H9 (cell line): ENCODE measurements at regions not wholly inside any gene's neighbourhood (a gene's known extent, or its start where the extent isn't known, plus 50 kb on each side); places are given as distances from the start of the nearest gene placed in this dataset.

Experiments
- DNase-seq: peaks from one replicate; pipeline ENCODE4 v3.0.0-alpha.2; 2017
- H2AFZ ChIP-seq: one replicate; pipeline ENCODE4 v1.6.1; 2013; ENCODE audit warnings: mild to moderate bottlenecking, low read length, control low read depth, moderate library complexity
- H2AK5ac ChIP-seq: 2 replicates; pipeline ENCODE4 v1.6.1; 2013; ENCODE audit warnings: low read length, control low read depth, mixed read lengths; ENCODE audit not compliant: insufficient read length
- H2BK120ac ChIP-seq: one replicate; pipeline ENCODE4 v1.6.1; 2013; ENCODE audit warnings: low read depth, mild to moderate bottlenecking, low read length, control low read depth, inconsistent platforms; ENCODE audit not compliant: poor library complexity, severe bottlenecking
- H2BK12ac ChIP-seq: 2 replicates; pipeline ENCODE4 v1.6.1; 2013; ENCODE audit warnings: low read length, control low read depth, mixed read lengths, low read depth; ENCODE audit not compliant: insufficient read length
- H2BK15ac ChIP-seq: 2 replicates; pipeline ENCODE4 v1.6.1; 2013; ENCODE audit warnings: low read depth, low read length, control low read depth
- H2BK20ac ChIP-seq: one replicate; pipeline ENCODE4 v1.6.1; 2013; ENCODE audit warnings: low read depth, mild to moderate bottlenecking, low read length, control low read depth, inconsistent platforms; ENCODE audit not compliant: poor library complexity, severe bottlenecking
- H2BK5ac ChIP-seq: 2 replicates; pipeline ENCODE4 v1.6.1; 2013; ENCODE audit warnings: low read length, control low read depth, mixed read lengths; ENCODE audit not compliant: insufficient read length
- H3K14ac ChIP-seq: 2 replicates; pipeline ENCODE4 v1.6.1; 2013; ENCODE audit warnings: low read length, control low read depth; ENCODE audit not compliant: insufficient read depth
- H3K18ac ChIP-seq: 2 replicates; pipeline ENCODE4 v1.6.1; 2013; ENCODE audit warnings: low read depth, mild to moderate bottlenecking, mixed read lengths, low read length, control low read depth; ENCODE audit not compliant: insufficient read length
- H3K23ac ChIP-seq: 2 replicates; pipeline ENCODE4 v1.6.1; 2013; ENCODE audit warnings: low read length, control low read depth, mixed read lengths, low read depth; ENCODE audit not compliant: insufficient read length
- H3K23me2 ChIP-seq: 2 replicates; pipeline ENCODE4 v1.6.1; 2013; ENCODE audit warnings: low read depth, mild to moderate bottlenecking, mixed read lengths, low read length, control low read depth; ENCODE audit not compliant: insufficient read length, poor library complexity, severe bottlenecking
- H3K27ac ChIP-seq: 2 replicates; pipeline ENCODE4 v1.5.1; 2013; ENCODE audit warnings: low read length, control low read depth, mixed read lengths, low read depth; ENCODE audit not compliant: insufficient read length
- H3K27me3 ChIP-seq: 2 replicates; pipeline ENCODE4 v1.6.1; 2013; ENCODE audit warnings: low read length, control low read depth, inconsistent platforms; ENCODE audit not compliant: insufficient read depth
- H3K4ac ChIP-seq: 2 replicates; pipeline ENCODE4 v1.6.1; 2013; ENCODE audit warnings: low read depth, mild to moderate bottlenecking, control low read depth, inconsistent platforms, low read length, moderate library complexity
- H3K4me1 ChIP-seq: 2 replicates; pipeline ENCODE4 v1.6.1; 2013; ENCODE audit warnings: low read length, control low read depth, inconsistent platforms; ENCODE audit not compliant: insufficient read depth
- H3K4me2 ChIP-seq: 2 replicates; pipeline ENCODE4 v1.6.1; 2013; ENCODE audit warnings: low read length, control low read depth, mixed read lengths; ENCODE audit not compliant: insufficient read length, insufficient read depth
- H3K56ac ChIP-seq: 2 replicates; pipeline ENCODE4 v1.6.1; 2013; ENCODE audit warnings: low read depth, mild to moderate bottlenecking, mixed read lengths, low read length, control low read depth; ENCODE audit not compliant: insufficient read length
- H3K79me1 ChIP-seq: 2 replicates; pipeline ENCODE4 v1.6.1; 2013; ENCODE audit warnings: low read depth, mild to moderate bottlenecking, moderate library complexity, low read length, control low read depth, inconsistent platforms; ENCODE audit not compliant: insufficient read depth, poor library complexity, severe bottlenecking
- H3K79me2 ChIP-seq: 2 replicates; pipeline ENCODE4 v1.6.1; 2013; ENCODE audit warnings: low read length, control low read depth, inconsistent platforms; ENCODE audit not compliant: insufficient read depth
- H3K9ac ChIP-seq: 2 replicates; pipeline ENCODE4 v1.6.1; 2013; ENCODE audit warnings: low read length, control low read depth, mixed read lengths; ENCODE audit not compliant: insufficient read length; ENCODE audit errors: extremely low read depth
- H3K9me3 ChIP-seq: one replicate; pipeline ENCODE4 v1.6.1; 2013; ENCODE audit warnings: low read depth, low read length, inconsistent platforms; ENCODE audit not compliant: control insufficient read depth
- H3T11ph ChIP-seq: one replicate; pipeline ENCODE4 v1.6.1; 2013; ENCODE audit warnings: mild to moderate bottlenecking, low read length, control low read depth, inconsistent platforms
- H4K20me1 ChIP-seq: one replicate; pipeline ENCODE4 v1.6.1; 2013; ENCODE audit not compliant: control insufficient read depth, insufficient read length, insufficient read depth
- H4K5ac ChIP-seq: 2 replicates; pipeline ENCODE4 v1.6.1; 2013; ENCODE audit warnings: low read depth, mild to moderate bottlenecking, mixed read lengths, low read length, control low read depth; ENCODE audit not compliant: insufficient read length
- H4K8ac ChIP-seq: replicated peaks from 2 replicates; pipeline ENCODE4 v1.6.1; 2013; ENCODE audit warnings: low read length, control low read depth, mixed read lengths, low read depth; ENCODE audit not compliant: insufficient read length
- H4K91ac ChIP-seq: 2 replicates; pipeline ENCODE4 v1.6.1; 2013; ENCODE audit warnings: low read depth, mild to moderate bottlenecking, moderate library complexity, mixed read lengths, low read length, control low read depth; ENCODE audit not compliant: insufficient read length
- H3K27ac Mint-ChIP-seq, 3 experiments: 2 replicates in 2 of 3; 3 replicates in 1 of 3; pipeline ENCODE4 v1.8.0; 2020 to 2021; ENCODE audit warnings: mixed read lengths in 3 of 3, mild to moderate bottlenecking in 1 of 3, moderate library complexity in 1 of 3
- H3K27me3 Mint-ChIP-seq: 2 replicates; pipeline ENCODE4 v1.8.0; 2021; ENCODE audit warnings: low read depth, mild to moderate bottlenecking, moderate library complexity, mixed read lengths
- H3K36me3 Mint-ChIP-seq, 3 experiments: 2 replicates in 2 of 3; 3 replicates in 1 of 3; pipeline ENCODE4 v1.8.0; 2020 to 2021; ENCODE audit warnings: low read depth in 3 of 3, mixed read lengths in 3 of 3; ENCODE audit not compliant: insufficient read depth in 1 of 3
- H3K4me1 Mint-ChIP-seq, 2 experiments: 2 replicates each; pipeline ENCODE4 v1.8.0; 2020; ENCODE audit warnings: mixed read lengths in 2 of 2
- H3K4me3 Mint-ChIP-seq, 2 experiments: 2 replicates in 1 of 2; 3 replicates in 1 of 2; pipeline ENCODE4 v1.8.0; 2020 to 2021; ENCODE audit warnings: mild to moderate bottlenecking in 2 of 2, mixed read lengths in 2 of 2, moderate library complexity in 1 of 2
- H3K9me3 Mint-ChIP-seq, 2 experiments: 2 replicates in 1 of 2; 3 replicates in 1 of 2; pipeline ENCODE4 v1.8.0; 2020; ENCODE audit warnings: mild to moderate bottlenecking in 2 of 2, mixed read lengths in 2 of 2, moderate library complexity in 1 of 2
- WGBS: extraction: QIAGEN DNeasy Blood & Tissue Kit; methylation state at CpG from one replicate; pipeline ENCODE4 v1.1.7; 2013; ENCODE audit warnings: missing lambda C conversion rate, low lambda C conversion rate, mixed read lengths; ENCODE audit not compliant: insufficient read length; ENCODE audit errors: extremely low coverage; 5-methylcytosine and 5-hydroxymethylcytosine counted together
- TF ChIP-seq, protein P1 (sequence below): fragments of 200-600 bp; sonication (generic); conservative IDR thresholded peaks from 3 replicates; pipeline ENCODE4 v1.8.0; 2021; ENCODE audit warnings: antibody characterized with exemption, mild to moderate bottlenecking

DNA sequence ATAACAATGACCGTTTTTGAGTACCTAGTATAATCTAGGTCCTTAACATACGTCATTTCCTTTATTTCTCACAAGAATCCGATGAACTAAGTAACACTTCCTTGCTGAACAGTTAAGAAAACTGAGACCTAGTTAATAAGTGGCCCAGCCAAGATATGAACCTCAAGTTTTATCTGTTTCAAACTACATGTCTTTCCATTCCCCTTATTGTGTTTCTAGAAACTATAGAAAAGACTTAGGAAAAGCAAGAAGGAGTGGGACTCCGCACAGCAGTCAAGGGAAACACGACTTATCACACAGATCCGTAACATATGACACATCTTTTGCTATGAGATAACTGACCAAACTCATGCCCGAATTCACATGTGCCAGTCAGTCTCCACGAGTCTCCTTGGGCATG is 221.2 kb upstream of the ADAMTS9 start:
- H4K5ac ChIP-seq = no peak overlapping the region
- H3K9me3 ChIP-seq = no peaks in the 10 kb centered on the region
- TF ChIP-seq, protein P1, sequence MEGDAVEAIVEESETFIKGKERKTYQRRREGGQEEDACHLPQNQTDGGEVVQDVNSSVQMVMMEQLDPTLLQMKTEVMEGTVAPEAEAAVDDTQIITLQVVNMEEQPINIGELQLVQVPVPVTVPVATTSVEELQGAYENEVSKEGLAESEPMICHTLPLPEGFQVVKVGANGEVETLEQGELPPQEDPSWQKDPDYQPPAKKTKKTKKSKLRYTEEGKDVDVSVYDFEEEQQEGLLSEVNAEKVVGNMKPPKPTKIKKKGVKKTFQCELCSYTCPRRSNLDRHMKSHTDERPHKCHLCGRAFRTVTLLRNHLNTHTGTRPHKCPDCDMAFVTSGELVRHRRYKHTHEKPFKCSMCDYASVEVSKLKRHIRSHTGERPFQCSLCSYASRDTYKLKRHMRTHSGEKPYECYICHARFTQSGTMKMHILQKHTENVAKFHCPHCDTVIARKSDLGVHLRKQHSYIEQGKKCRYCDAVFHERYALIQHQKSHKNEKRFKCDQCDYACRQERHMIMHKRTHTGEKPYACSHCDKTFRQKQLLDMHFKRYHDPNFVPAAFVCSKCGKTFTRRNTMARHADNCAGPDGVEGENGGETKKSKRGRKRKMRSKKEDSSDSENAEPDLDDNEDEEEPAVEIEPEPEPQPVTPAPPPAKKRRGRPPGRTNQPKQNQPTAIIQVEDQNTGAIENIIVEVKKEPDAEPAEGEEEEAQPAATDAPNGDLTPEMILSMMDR = no peak
- Mint-ChIP-seq H3K4me1 (peaks cover 34 to 41% of the 10 kb centered on the region in 2 experiments), H3K27ac (no peak overlapping the region), H3K27me3 (peaks cover 2% of the 10 kb centered on the region), H3K4me3 (no peak overlapping the region), H3K9me3 (peaks cover 0 to 6% of the 10 kb centered on the region in 2 experiments; a peak in 3 of 5 replicates), H3K36me3 (peaks cover 3 to 9% (median 4%) of the 10 kb centered on the region in 3 experiments; a peak in 3 of 7 replicates)
- H4K8ac ChIP-seq = no peak overlapping the region
- H3K9ac ChIP-seq = no peak overlapping the region
- no peak for DNase-seq
- H3K27ac ChIP-seq = no peak overlapping the region
- no peak overlapping the region for H3K56ac ChIP-seq
- no peak overlapping the region for H2AK5ac ChIP-seq
- no peak overlapping the region for H3K4ac ChIP-seq
- no peaks in the 10 kb centered on the region for H3K23me2 ChIP-seq
- no peaks in the 10 kb centered on the region for H3K27me3 ChIP-seq
- H3T11ph ChIP-seq = no peak overlapping the region
- H3K4me2 ChIP-seq = no peak overlapping the region
- H2BK5ac ChIP-seq = no peak overlapping the region
- no peak overlapping the region for H4K91ac ChIP-seq
- no peak overlapping the region for H2BK15ac ChIP-seq
- no peak overlapping the region for H3K23ac ChIP-seq
- H3K79me2 ChIP-seq = 0 out of 2 replicates have a peak, but pooled peaks cover 1% of the 10 kb centered on the region
- no peaks in the 10 kb centered on the region for H4K20me1 ChIP-seq
- H3K79me1 ChIP-seq = no peaks in the 10 kb centered on the region
- no peak overlapping the region for H2BK20ac ChIP-seq
- H2BK120ac ChIP-seq = no peak overlapping the region
- no CpG with 5 or more reads among the region's 8 CpGs for WGBS
- H3K14ac ChIP-seq = no peak overlapping the region
- no peak overlapping the region for H2AFZ ChIP-seq
- peaks cover 3% of the 10 kb centered on the region; the same call in 1 of the 2 replicates for H3K4me1 ChIP-seq
- H3K18ac ChIP-seq = no peak overlapping the region
- no peak overlapping the region for H2BK12ac ChIP-seq
